Heart right ventricle (tissue), 16 donors: ENCODE measurements at regions not wholly inside any gene's neighbourhood (a gene's known extent, or its start where the extent isn't known, plus 50 kb on each side); places are given as distances from the start of the nearest gene placed in this dataset.
A peak's percentile ranks its signal among the peaks of the same experiment; 100 is the strongest.

ENCODE experiments used
- ATAC-seq, 8 donors: fragments of 200-7000 bp; cut with Tn5 transposase; one replicate each; pipeline ENCODE4 v1.9.1; 2020; ENCODE audit warnings: mild to moderate bottlenecking in 8 of 8, moderate library complexity in 8 of 8, moderate number of reproducible peaks in 1 of 8
- DNase-seq, 2 donors: peaks; one replicate each; pipeline ENCODE4 v3.0.0-alpha.2; 2020
- H3K27ac ChIP-seq, 10 donors: fragments of 200-600 bp; sonication (generic) in 2 of 10; one replicate each; pipeline versions ENCODE4 v1.5.0 to v1.8.0; 2020 to 2022; ENCODE audit warnings: mild to moderate bottlenecking in 3 of 10
- H3K27me3 ChIP-seq, 7 donors: fragments of 200-600 bp; one replicate each; pipeline ENCODE4 v1.8.0; 2021 to 2022; ENCODE audit warnings: mild to moderate bottlenecking in 2 of 7
- H3K36me3 ChIP-seq, 9 donors: fragments of 200-600 bp; sonication (generic) in 1 of 9; one replicate each; pipeline versions ENCODE4 v1.5.0 to v1.8.0; 2020 to 2022; ENCODE audit warnings: mild to moderate bottlenecking in 2 of 9
- H3K4me1 ChIP-seq, 9 donors: fragments of 200-600 bp; sonication (generic) in 1 of 9; one replicate each; pipeline versions ENCODE4 v1.5.0 to v1.8.0; 2020 to 2022; ENCODE audit warnings: mild to moderate bottlenecking in 4 of 9
- H3K4me3 ChIP-seq, 10 donors: fragments of 200-600 bp; sonication (generic) in 2 of 10; one replicate each; pipeline versions ENCODE4 v1.5.0 to v1.8.0; 2020 to 2022; ENCODE audit warnings: mild to moderate bottlenecking in 7 of 10, moderate library complexity in 2 of 10
- H3K9me3 ChIP-seq, 11 donors: fragments of 200-600 bp in 10 of 11; sonication (generic) in 2 of 11; one replicate each; pipeline versions ENCODE4 v1.5.0 to v1.8.0; 2013 to 2022; ENCODE audit warnings: mild to moderate bottlenecking in 2 of 11, control low read depth in 1 of 11, moderate library complexity in 1 of 11
- WGBS, 2 donors: extraction: QIAGEN DNeasy Blood & Tissue Kit; methylation state at CpG; one replicate each; pipeline ENCODE4 v1.1.7; 2013; ENCODE audit warnings: inconsistent platforms in 1 of 2; 5-methylcytosine and 5-hydroxymethylcytosine counted together
- intact Hi-C, 10 donors: fragments of 100-400 bp; cut with DNase I; formaldehyde crosslinking; loops; one replicate each; pipeline versions ENCODE4 v1.11.1 to v1.14.2; 2022
- TF ChIP-seq, protein P1 (sequence below), 9 donors: fragments of 200-600 bp; sonication (generic) in 2 of 9; IDR thresholded peaks; one replicate each; pipeline versions ENCODE4 v1.5.0 to v1.8.0; 2021 to 2022; ENCODE audit warnings: antibody characterized with exemption in 9 of 9, mild to moderate bottlenecking in 5 of 9, moderate library complexity in 1 of 9
- donor health status: Arrhythmogenic right ventricular cardiomyopathy.
- donor health status: ischemic (EF 13 %, LVEDD 7.1; RV severe dilation, severe dysfunction).
- donor health status: healthy with polysubstance abuse.
- donor health status: DM: no; HTN: yes; CAD: no.
- donor health status: DM: no; HTN: no; CAD: no.
- donor health status: ischemic (EF 25% LVEDD 6.9; RV normal size, moderate dysfunction).
- donor health status: ischemic (EF 25% LVEDD 5.7; RV mildly dilated, moderate dysfunction).
- donor health status: healthy.
- donor health status: DM: yes; HTN: yes; CAD: no.
- donor health status: Ischemic cardiomyopathy.
- donor health status: ischemic (EF 35%, LVEDD 5.7; RV mildly dilated, moderate dysfunction).
- donor health status: nonischemic (EF 11% LVEDD 7.7; RV severe dilation, severe dysfunction).
- donor health status: DM: yes; HTN: yes; CAD: no.
- donor health status: PGD.
- donor health status: ischemic (EF 29% LVEDD 5.4; RV normal size, mild dysfunction).
- donor health status: nonischemic (EF 23%, LVEDD 6.1; RV moderate dilation, normal function).

- Histone ChIP-seq H3K27me3 (no peaks in the 10 kb centered on the region), H3K9me3 (no peaks in the 10 kb centered on the region), H3K27ac (no peak overlapping the region), H3K36me3 (no peaks in the 10 kb centered on the region), H3K4me1 (peaks cover 0 to 4% (median 0%) of the 10 kb centered on the region in 9 donors), H3K4me3 (no peak overlapping the region)
- TF ChIP-seq, protein P1, sequence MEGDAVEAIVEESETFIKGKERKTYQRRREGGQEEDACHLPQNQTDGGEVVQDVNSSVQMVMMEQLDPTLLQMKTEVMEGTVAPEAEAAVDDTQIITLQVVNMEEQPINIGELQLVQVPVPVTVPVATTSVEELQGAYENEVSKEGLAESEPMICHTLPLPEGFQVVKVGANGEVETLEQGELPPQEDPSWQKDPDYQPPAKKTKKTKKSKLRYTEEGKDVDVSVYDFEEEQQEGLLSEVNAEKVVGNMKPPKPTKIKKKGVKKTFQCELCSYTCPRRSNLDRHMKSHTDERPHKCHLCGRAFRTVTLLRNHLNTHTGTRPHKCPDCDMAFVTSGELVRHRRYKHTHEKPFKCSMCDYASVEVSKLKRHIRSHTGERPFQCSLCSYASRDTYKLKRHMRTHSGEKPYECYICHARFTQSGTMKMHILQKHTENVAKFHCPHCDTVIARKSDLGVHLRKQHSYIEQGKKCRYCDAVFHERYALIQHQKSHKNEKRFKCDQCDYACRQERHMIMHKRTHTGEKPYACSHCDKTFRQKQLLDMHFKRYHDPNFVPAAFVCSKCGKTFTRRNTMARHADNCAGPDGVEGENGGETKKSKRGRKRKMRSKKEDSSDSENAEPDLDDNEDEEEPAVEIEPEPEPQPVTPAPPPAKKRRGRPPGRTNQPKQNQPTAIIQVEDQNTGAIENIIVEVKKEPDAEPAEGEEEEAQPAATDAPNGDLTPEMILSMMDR (IDR thresholded peaks at IDR 0.05), result no peak
- DNase-seq (no peak), ATAC-seq (no peak)
- intact Hi-C loops, result no loop called here
- 41 to 45% methylated on average over 2 of the region's 2 CpGs for WGBS, 2 donors
These were observed 150.3 kb upstream of the SPAG17 start for GRCh38 chr1:118335331-118335732.

DNA sequence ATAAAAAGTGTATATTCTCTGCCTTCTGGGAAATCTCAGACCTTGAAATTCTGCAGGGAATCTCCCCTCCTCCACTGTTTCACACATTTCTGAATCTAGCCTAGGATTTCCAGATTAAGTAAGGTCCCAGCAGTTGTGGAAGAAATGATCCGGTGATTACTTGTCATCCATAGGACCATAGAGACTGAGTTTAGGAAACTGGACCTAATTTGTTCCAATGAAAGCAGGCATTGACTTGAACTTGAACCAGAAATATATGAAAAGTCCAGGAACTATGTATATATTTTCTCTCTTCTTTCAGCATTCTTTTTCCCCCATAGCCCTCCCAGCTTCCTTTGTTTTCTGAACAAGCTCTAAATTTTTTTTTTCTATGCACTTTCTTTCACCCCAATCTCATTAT lies 149.5 kb upstream of the SPAG17 start:
- TF ChIP-seq, protein P1 (IDR thresholded peaks at IDR 0.05), result no peak
- DNase-seq, result no peak
- no peak overlapping the region for H3K4me3 ChIP-seq
- peaks cover 0 to 4% (median 0%) of the 10 kb centered on the region in 9 donors for H3K4me1 ChIP-seq
- H3K36me3 ChIP-seq, result no peaks in the 10 kb centered on the region
- intact Hi-C loops, result no loop called here
- no peaks in the 10 kb centered on the region for H3K9me3 ChIP-seq
- H3K27me3 ChIP-seq, result no peaks in the 10 kb centered on the region
- no peak for ATAC-seq
- WGBS, 2 donors, result 66 to 78% methylated on average over 1 of the region's 1 CpG
- no peak overlapping the region for H3K27ac ChIP-seq

- Histone ChIP-seq H3K36me3 (no peaks in the 10 kb centered on the region), H3K27ac (no peak overlapping the region), H3K9me3 (no peaks in the 10 kb centered on the region), H3K4me1 (no peaks in the 10 kb centered on the region), H3K4me3 (no peak overlapping the region), H3K27me3 (no peaks in the 10 kb centered on the region)
- DNase-seq (no peak), ATAC-seq (peak in 1 of 8 donors; percentile 44)
- WGBS, 2 donors, result 67 to 72% methylated on average over 4 of the region's 4 CpGs
- intact Hi-C loops, result no loop called here
- TF ChIP-seq, protein P1 (IDR thresholded peaks at IDR 0.05), result no peak
These were observed 148.7 kb upstream of the SPAG17 start for GRCh38 chr1:118333601-118334210.

- WGBS, 2 donors, result 72 to 77% methylated on average over 6 of the region's 6 CpGs
- no peak for ATAC-seq
- intact Hi-C loops, result no loop called here
These were observed 142.1 kb upstream of the SPAG17 start for GRCh38 chr1:118326960-118327629.

More at GRCh38 chr1:118326960-118327629, 142.1 kb upstream of the SPAG17 start:
- DNase-seq, result no peak
- Histone ChIP-seq H3K36me3 (no peaks in the 10 kb centered on the region), H3K27ac (no peak overlapping the region), H3K9me3 (no peaks in the 10 kb centered on the region), H3K4me1 (no peaks in the 10 kb centered on the region), H3K27me3 (no peaks in the 10 kb centered on the region), H3K4me3 (no peak overlapping the region)
- TF ChIP-seq, protein P1 (IDR thresholded peaks at IDR 0.05), result no peak
